ENCODE measurements at regions not wholly inside any gene's neighbourhood (a gene's known extent, or its start where the extent isn't known, plus 50 kb on each side); places are given as distances from the start of the nearest gene placed in this dataset.

- no peak for TF ChIP-seq CTCF (conservative IDR thresholded peaks at IDR 0.05; ENCODE audit: low read depth, low read length)
- TF ChIP-seq EZH2 (IDR thresholded peaks at IDR 0.05; ENCODE audit: borderline replicate concordance, low read depth, low read length, poor library complexity, severe bottlenecking) = no peak
Observed at GRCh38 chr1:230507236-230507635, 81.1 kb upstream of the PGBD5 start.

All from A673 (cell line).